ENCODE measurements at regions not wholly inside any gene's neighbourhood (a gene's known extent, or its start where the extent isn't known, plus 50 kb on each side); places are given as distances from the start of the nearest gene placed in this dataset.

DNA sequence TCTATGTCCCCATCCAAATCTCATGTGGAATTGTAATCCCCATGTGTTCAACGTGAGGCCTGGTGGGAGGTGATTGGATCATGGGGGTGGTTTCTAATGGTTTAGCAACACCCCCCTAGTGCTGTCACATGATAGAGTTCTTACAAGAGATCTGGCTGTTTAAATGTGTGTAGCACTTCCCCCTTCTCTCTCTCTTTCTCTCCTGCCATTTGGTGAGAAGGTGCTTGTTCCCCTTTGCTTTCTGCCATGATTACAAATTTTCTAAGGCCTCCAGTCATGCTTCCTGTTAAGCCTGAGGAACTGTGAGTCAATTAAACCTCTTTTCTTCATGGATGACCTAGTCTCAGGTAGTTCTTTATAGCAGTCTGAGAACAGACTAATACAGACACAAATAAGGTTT lies 165.4 kb downstream of the OGFRL1 start:
- Histone ChIP-seq H3K9ac (ENCODE audit: low read length) (no peak overlapping the region), H3K36me3 (ENCODE audit: control insufficient read depth, insufficient read depth, low read length) (no peaks in the 10 kb centered on the region), H3K27me3 (ENCODE audit: control insufficient read depth, insufficient read depth, low read length) (no peaks in the 10 kb centered on the region), H3K4me1 (ENCODE audit: control insufficient read depth, insufficient read depth, low read length) (no peaks in the 10 kb centered on the region), H3K27ac (ENCODE audit: low read depth, low read length) (no peak overlapping the region), H3K4me3 (ENCODE audit: low read length) (no peak overlapping the region)

DNA sequence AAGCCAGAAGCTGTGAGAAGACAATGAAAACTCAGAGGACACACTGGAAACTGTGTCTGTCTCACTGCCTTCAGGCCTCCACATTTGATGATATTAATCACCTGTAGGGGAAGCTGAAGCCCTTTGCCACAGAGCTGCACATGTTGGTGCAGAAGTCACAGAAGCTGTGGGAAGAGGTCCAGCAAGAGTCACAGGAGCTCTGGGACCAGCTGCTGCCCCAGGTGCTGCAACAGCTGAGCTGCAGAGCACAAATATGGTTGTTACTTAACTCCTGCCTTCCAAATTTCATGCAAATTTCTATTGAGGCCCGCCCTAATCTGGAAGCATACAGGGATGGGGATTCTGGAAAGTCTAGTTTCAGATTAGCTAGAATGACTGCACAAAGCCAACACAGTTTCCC lies 169.3 kb downstream of the OGFRL1 start:
- H3K9ac ChIP-seq (ENCODE audit: low read length) = no peak overlapping the region

DNA sequence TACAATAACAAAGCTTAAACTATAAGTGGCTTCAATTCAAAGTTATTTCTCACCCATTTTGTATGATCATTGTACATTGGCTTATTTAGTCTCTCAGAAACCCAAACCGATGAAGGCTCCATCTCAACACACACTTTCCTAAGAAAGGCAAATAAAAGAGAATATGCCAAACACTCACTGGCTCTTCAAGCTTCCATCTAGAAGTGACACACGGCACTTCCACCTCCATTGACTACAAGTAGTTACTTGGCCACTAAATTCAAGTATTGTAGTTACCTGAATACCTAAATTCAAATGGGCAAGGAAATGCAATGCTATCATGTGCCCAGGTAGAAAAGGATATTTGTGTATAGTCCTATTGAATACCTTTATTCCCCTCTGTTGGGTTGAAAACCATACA lies 170.6 kb downstream of the OGFRL1 start:
- Histone ChIP-seq H3K4me1 (ENCODE audit: control insufficient read depth, insufficient read depth, low read length) (no peaks in the 10 kb centered on the region), H3K4me3 (ENCODE audit: low read length) (no peak overlapping the region), H3K36me3 (ENCODE audit: control insufficient read depth, insufficient read depth, low read length) (no peaks in the 10 kb centered on the region), H3K27me3 (ENCODE audit: control insufficient read depth, insufficient read depth, low read length) (no peaks in the 10 kb centered on the region), H3K27ac (ENCODE audit: low read depth, low read length) (no peak overlapping the region), H3K9ac (ENCODE audit: low read length) (no peak overlapping the region)

More for the DNA sequence above, 169.3 kb downstream of the OGFRL1 start:
- H3K27ac ChIP-seq (ENCODE audit: low read depth, low read length) = no peak overlapping the region
- no peak overlapping the region for H3K4me3 ChIP-seq (ENCODE audit: low read length)
- no peaks in the 10 kb centered on the region for H3K4me1 ChIP-seq (ENCODE audit: control insufficient read depth, insufficient read depth, low read length)
- H3K36me3 ChIP-seq (ENCODE audit: control insufficient read depth, insufficient read depth, low read length) = no peaks in the 10 kb centered on the region
- H3K27me3 ChIP-seq (ENCODE audit: control insufficient read depth, insufficient read depth, low read length) = no peaks in the 10 kb centered on the region

DNA sequence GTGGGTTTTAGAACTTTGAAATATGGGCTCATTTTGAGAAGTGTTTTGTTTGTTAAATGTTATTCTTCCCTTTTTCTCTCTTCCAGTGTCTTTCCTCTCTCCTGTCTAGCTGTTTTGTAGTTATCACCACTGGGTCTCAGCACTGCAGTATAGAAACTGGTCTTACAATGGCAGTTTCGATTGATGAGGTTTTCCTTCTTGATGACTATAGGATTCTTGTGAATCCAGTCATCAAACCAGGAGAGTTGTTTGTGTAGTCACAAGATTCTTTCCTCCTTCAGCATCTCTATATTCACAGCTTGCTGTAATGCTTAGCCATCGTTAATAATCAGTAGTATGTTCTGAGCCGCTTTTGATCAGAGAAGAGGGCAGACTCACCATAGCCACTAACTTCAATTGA lies 172.3 kb downstream of the OGFRL1 start:
- H3K36me3 ChIP-seq (ENCODE audit: control insufficient read depth, insufficient read depth, low read length) = no peaks in the 10 kb centered on the region
- H3K27ac ChIP-seq (ENCODE audit: low read depth, low read length) = no peak overlapping the region
- no peaks in the 10 kb centered on the region for H3K4me1 ChIP-seq (ENCODE audit: control insufficient read depth, insufficient read depth, low read length)
- H3K27me3 ChIP-seq (ENCODE audit: control insufficient read depth, insufficient read depth, low read length) = no peaks in the 10 kb centered on the region
- H3K9ac ChIP-seq (ENCODE audit: low read length) = no peak overlapping the region
- H3K4me3 ChIP-seq (ENCODE audit: low read length) = no peak overlapping the region

- no peak overlapping the region for H3K9ac ChIP-seq (ENCODE audit: low read length)
- no peaks in the 10 kb centered on the region for H3K27me3 ChIP-seq (ENCODE audit: control insufficient read depth, insufficient read depth, low read length)
- H3K27ac ChIP-seq (ENCODE audit: low read depth, low read length) = no peak overlapping the region
These were observed 174.4 kb downstream of the OGFRL1 start for GRCh38 chr6:71463061-71463460.

GRCh38 chr6:71465096-71465495 lies 176.5 kb downstream of the OGFRL1 start:
- Histone ChIP-seq H3K27ac (ENCODE audit: low read depth, low read length) (no peak overlapping the region), H3K36me3 (ENCODE audit: control insufficient read depth, insufficient read depth, low read length) (no peaks in the 10 kb centered on the region), H3K4me3 (ENCODE audit: low read length) (no peak overlapping the region), H3K27me3 (ENCODE audit: control insufficient read depth, insufficient read depth, low read length) (no peaks in the 10 kb centered on the region), H3K9ac (ENCODE audit: low read length) (no peak overlapping the region), H3K4me1 (ENCODE audit: control insufficient read depth, insufficient read depth, low read length) (no peaks in the 10 kb centered on the region)

More at GRCh38 chr6:71463061-71463460, 174.4 kb downstream of the OGFRL1 start:
- no peaks in the 10 kb centered on the region for H3K4me1 ChIP-seq (ENCODE audit: control insufficient read depth, insufficient read depth, low read length)
- no peak overlapping the region for H3K4me3 ChIP-seq (ENCODE audit: low read length)
- no peaks in the 10 kb centered on the region for H3K36me3 ChIP-seq (ENCODE audit: control insufficient read depth, insufficient read depth, low read length)

DNA sequence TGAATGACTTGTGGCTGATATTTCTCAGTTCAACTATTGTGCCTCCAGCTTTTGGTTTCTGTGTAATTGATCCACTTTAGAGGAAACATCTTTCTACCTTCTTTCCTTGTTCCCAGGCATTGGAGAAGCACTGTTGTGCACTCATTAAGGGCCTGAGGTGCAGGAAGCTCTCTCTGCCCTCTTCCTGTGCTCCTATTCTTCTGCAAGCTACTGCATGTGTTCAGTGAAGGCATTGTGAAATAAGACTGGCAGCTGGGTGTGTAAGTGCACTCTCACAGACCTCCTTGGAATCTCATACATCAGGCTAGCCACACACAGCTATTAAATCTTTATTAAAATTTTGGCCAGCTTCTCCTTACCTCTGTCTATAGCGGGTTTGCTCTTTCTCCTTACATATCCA lies 177.8 kb downstream of the OGFRL1 start:
- Histone ChIP-seq H3K9ac (ENCODE audit: low read length) (no peak overlapping the region), H3K4me1 (ENCODE audit: control insufficient read depth, insufficient read depth, low read length) (no peaks in the 10 kb centered on the region), H3K27me3 (ENCODE audit: control insufficient read depth, insufficient read depth, low read length) (no peaks in the 10 kb centered on the region), H3K36me3 (ENCODE audit: control insufficient read depth, insufficient read depth, low read length) (no peaks in the 10 kb centered on the region), H3K4me3 (ENCODE audit: low read length) (no peak overlapping the region), H3K27ac (ENCODE audit: low read depth, low read length) (no peak overlapping the region)

DNA sequence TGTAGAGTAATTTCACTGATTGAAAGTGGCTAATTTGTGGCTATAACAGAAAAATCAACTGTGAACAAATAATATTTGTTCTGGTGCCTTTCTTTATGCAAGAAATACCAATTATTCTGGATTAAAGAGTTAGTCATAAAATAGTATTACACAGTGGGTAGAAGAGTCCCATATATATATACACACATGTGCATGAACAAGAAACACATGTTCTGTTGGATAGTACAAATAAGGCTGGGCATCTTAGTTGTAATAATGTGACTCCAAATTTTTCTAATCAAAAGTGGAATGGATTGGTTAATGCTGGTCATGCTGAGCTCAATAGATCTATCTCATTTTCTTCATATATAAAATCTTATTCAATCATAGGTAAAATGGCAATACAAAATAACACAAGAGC lies 179.4 kb downstream of the OGFRL1 start:
- Histone ChIP-seq H3K36me3 (ENCODE audit: control insufficient read depth, insufficient read depth, low read length) (no peaks in the 10 kb centered on the region), H3K27ac (ENCODE audit: low read depth, low read length) (no peak overlapping the region), H3K27me3 (ENCODE audit: control insufficient read depth, insufficient read depth, low read length) (no peaks in the 10 kb centered on the region), H3K9ac (ENCODE audit: low read length) (no peak overlapping the region), H3K4me3 (ENCODE audit: low read length) (no peak overlapping the region), H3K4me1 (ENCODE audit: control insufficient read depth, insufficient read depth, low read length) (no peaks in the 10 kb centered on the region)

DNA sequence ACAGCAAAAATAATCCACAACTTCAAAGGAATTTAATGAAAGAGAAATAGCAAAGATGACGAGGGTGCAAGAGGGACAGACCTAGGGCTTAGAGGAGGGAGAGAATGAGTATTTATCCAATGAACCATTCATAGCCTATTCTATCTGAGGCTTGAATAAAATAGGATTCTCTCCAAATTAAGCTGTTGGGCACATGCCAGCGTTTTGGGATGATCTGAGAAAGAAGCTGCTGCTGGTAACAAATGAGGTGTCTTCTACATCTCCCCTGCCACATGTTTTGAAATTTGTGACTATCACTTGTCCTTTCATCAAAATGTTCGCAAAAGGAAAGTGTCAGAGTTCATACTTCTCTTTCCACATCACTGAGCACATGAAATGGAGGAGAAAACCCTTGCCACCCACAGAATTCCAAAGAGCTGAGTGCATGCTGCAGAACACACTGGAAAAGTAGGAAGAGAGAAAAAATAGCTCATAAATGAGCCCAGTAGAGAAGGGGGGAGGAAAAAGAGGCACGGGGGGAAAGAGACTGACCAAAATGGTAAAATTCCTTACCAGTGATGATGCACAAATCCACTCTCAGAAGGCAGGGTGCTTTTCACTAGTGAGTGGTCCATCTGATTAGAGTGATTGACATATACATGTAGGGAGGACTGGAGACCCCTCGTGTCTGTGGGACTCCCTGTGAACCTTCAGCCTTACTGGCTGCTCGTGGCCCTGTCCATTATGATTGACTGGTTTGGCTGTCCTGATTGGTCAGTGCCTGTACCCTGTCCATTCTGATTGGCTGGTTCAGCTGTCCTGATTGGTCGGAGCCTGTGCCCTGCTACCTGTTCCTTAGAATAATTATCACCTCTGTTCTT lies 180.5 kb downstream of the OGFRL1 start:
- Histone ChIP-seq H3K9ac (ENCODE audit: low read length) (no peak overlapping the region), H3K4me1 (ENCODE audit: control insufficient read depth, insufficient read depth, low read length) (no peaks in the 10 kb centered on the region), H3K27me3 (ENCODE audit: control insufficient read depth, insufficient read depth, low read length) (no peaks in the 10 kb centered on the region), H3K36me3 (ENCODE audit: control insufficient read depth, insufficient read depth, low read length) (no peaks in the 10 kb centered on the region), H3K27ac (ENCODE audit: low read depth, low read length) (no peak overlapping the region), H3K4me3 (ENCODE audit: low read length) (no peak overlapping the region)

DNA sequence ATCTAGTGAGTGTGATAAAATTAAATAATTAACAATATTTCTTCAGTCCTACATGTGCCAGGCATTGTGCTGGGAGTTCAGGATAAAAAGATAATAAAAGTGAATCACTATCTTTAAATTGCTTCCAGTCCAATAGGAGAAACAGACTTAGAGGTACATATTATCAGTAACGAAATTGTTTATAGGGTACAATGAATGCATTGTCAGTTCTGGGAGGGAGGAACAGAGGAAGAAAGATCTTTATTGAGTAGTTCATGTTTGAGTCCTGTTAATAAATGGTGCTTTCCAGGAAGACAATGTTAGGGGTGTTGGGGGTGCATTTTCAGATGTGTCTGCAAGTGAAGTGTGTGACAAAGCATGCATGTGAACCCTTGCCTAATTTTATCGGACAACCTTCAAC lies 183.1 kb downstream of the OGFRL1 start:
- Histone ChIP-seq H3K27me3 (ENCODE audit: control insufficient read depth, insufficient read depth, low read length) (no peaks in the 10 kb centered on the region), H3K36me3 (ENCODE audit: control insufficient read depth, insufficient read depth, low read length) (no peaks in the 10 kb centered on the region), H3K27ac (ENCODE audit: low read depth, low read length) (no peak overlapping the region), H3K4me1 (ENCODE audit: control insufficient read depth, insufficient read depth, low read length) (no peaks in the 10 kb centered on the region), H3K4me3 (ENCODE audit: low read length) (no peak overlapping the region), H3K9ac (ENCODE audit: low read length) (no peak overlapping the region)

- no peak overlapping the region for H3K9ac ChIP-seq (ENCODE audit: low read length)
- no peaks in the 10 kb centered on the region for H3K27me3 ChIP-seq (ENCODE audit: control insufficient read depth, insufficient read depth, low read length)
- H3K36me3 ChIP-seq (ENCODE audit: control insufficient read depth, insufficient read depth, low read length) = no peaks in the 10 kb centered on the region
- no peak overlapping the region for H3K27ac ChIP-seq (ENCODE audit: low read depth, low read length)
- H3K4me1 ChIP-seq (ENCODE audit: control insufficient read depth, insufficient read depth, low read length) = no peaks in the 10 kb centered on the region
- no peak overlapping the region for H3K4me3 ChIP-seq (ENCODE audit: low read length)
These were observed 185.3 kb downstream of the OGFRL1 start for GRCh38 chr6:71473926-71474325.

- Histone ChIP-seq H3K36me3 (ENCODE audit: control insufficient read depth, insufficient read depth, low read length) (no peaks in the 10 kb centered on the region), H3K9ac (ENCODE audit: low read length) (no peak overlapping the region), H3K27ac (ENCODE audit: low read depth, low read length) (no peak overlapping the region), H3K27me3 (ENCODE audit: control insufficient read depth, insufficient read depth, low read length) (no peaks in the 10 kb centered on the region), H3K4me3 (ENCODE audit: low read length) (no peak overlapping the region), H3K4me1 (ENCODE audit: control insufficient read depth, insufficient read depth, low read length) (peaks cover 2% of the 10 kb centered on the region)
These were observed 186.3 kb downstream of the OGFRL1 start for GRCh38 chr6:71474942-71475341.

- Histone ChIP-seq H3K4me3 (ENCODE audit: low read length) (no peak overlapping the region), H3K9ac (ENCODE audit: low read length) (no peak overlapping the region), H3K27me3 (ENCODE audit: control insufficient read depth, insufficient read depth, low read length) (no peaks in the 10 kb centered on the region), H3K36me3 (ENCODE audit: control insufficient read depth, insufficient read depth, low read length) (no peaks in the 10 kb centered on the region), H3K4me1 (ENCODE audit: control insufficient read depth, insufficient read depth, low read length) (peaks cover 2% of the 10 kb centered on the region), H3K27ac (ENCODE audit: low read depth, low read length) (no peak overlapping the region)
These were observed 187.8 kb downstream of the OGFRL1 start for GRCh38 chr6:71476371-71476770.
